Activated naive CD8-positive, alpha-beta T cell treated with anti-CD3 and anti-CD28 coated beads for 36 hours (primary cell): ENCODE measurements at regions not wholly inside any gene's neighbourhood (a gene's known extent, or its start where the extent isn't known, plus 50 kb on each side); places are given as distances from the start of the nearest gene placed in this dataset.

Experiments
- DNase-seq: peaks from one replicate; pipeline ENCODE4 v3.0.0; 2021
- H3K27ac Mint-ChIP-seq: one replicate; pipeline ENCODE4 v1.8.0; 2022; ENCODE audit warnings: mild to moderate bottlenecking, moderate library complexity, mixed read lengths
- H3K27me3 Mint-ChIP-seq: one replicate; pipeline ENCODE4 v1.8.0; 2022; ENCODE audit warnings: mild to moderate bottlenecking, mixed read lengths
- H3K36me3 Mint-ChIP-seq: one replicate; pipeline ENCODE4 v1.8.0; 2021; ENCODE audit warnings: mild to moderate bottlenecking, mixed read lengths
- H3K4me1 Mint-ChIP-seq: one replicate; pipeline ENCODE4 v1.8.0; 2021; ENCODE audit warnings: mixed read lengths
- H3K4me3 Mint-ChIP-seq: one replicate; pipeline ENCODE4 v1.8.0; 2022; ENCODE audit warnings: mild to moderate bottlenecking, moderate library complexity, mixed read lengths
- H3K9me3 Mint-ChIP-seq: one replicate; pipeline ENCODE4 v1.8.0; 2022; ENCODE audit warnings: mixed read lengths

GRCh38 chr16:26772503-26772902 is 294.2 kb upstream of the C16orf82 start:
- DNase-seq, result no peak
- no peak overlapping the region for H3K4me3 Mint-ChIP-seq
- H3K9me3 Mint-ChIP-seq, result peaks cover 3% of the 10 kb centered on the region
- H3K36me3 Mint-ChIP-seq, result no peaks in the 10 kb centered on the region
- H3K27me3 Mint-ChIP-seq, result peaks cover 58% of the 10 kb centered on the region
- no peak overlapping the region for H3K27ac Mint-ChIP-seq
- H3K4me1 Mint-ChIP-seq, result peaks cover 4% of the 10 kb centered on the region

DNA sequence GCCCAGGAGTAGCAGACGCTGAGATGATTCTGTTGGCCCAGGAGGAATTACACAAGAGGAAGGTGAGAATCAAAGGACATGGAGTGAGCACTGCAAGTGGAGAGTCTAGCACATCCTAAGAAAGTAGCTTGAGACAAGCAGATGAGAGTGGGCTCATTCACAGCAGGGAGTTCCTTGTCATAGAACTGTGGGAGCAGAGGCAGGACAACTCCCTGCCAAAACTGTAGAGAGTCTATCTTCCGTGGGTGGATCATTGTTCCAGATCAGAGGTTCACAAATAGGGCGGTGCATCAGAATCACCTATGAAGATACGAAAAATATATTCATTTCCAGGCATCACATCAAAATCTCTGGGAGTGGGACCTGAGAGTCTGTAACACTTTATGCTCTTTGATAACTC is 288.9 kb upstream of the C16orf82 start:
- peaks cover 51% of the 10 kb centered on the region for H3K27me3 Mint-ChIP-seq
- DNase-seq, result no peak
- no peaks in the 10 kb centered on the region for H3K36me3 Mint-ChIP-seq
- no peak overlapping the region for H3K4me3 Mint-ChIP-seq
- no peaks in the 10 kb centered on the region for H3K4me1 Mint-ChIP-seq
- H3K9me3 Mint-ChIP-seq, result peaks cover 3% of the 10 kb centered on the region
- H3K27ac Mint-ChIP-seq, result no peak overlapping the region

GRCh38 chr16:26787924-26788323 is 278.8 kb upstream of the C16orf82 start:
- Mint-ChIP-seq H3K36me3 (no peaks in the 10 kb centered on the region), H3K9me3 (no peaks in the 10 kb centered on the region), H3K27me3 (peaks cover 26% of the 10 kb centered on the region), H3K27ac (no peak overlapping the region), H3K4me3 (no peak overlapping the region), H3K4me1 (no peaks in the 10 kb centered on the region)
- no peak for DNase-seq

GRCh38 chr16:26791169-26791568 is 275.6 kb upstream of the C16orf82 start:
- H3K9me3 Mint-ChIP-seq, result no peaks in the 10 kb centered on the region
- no peaks in the 10 kb centered on the region for H3K4me1 Mint-ChIP-seq
- peaks cover 30% of the 10 kb centered on the region for H3K27me3 Mint-ChIP-seq
- no peaks in the 10 kb centered on the region for H3K36me3 Mint-ChIP-seq
- no peak for DNase-seq
- no peak overlapping the region for H3K4me3 Mint-ChIP-seq
- H3K27ac Mint-ChIP-seq, result no peak overlapping the region

GRCh38 chr16:26795184-26795583 is 271.5 kb upstream of the C16orf82 start:
- no peaks in the 10 kb centered on the region for H3K9me3 Mint-ChIP-seq
- H3K27ac Mint-ChIP-seq, result no peak overlapping the region
- H3K27me3 Mint-ChIP-seq, result peaks cover 30% of the 10 kb centered on the region
- no peak overlapping the region for H3K4me3 Mint-ChIP-seq
- DNase-seq, result peak; percentile 6
- H3K4me1 Mint-ChIP-seq, result no peaks in the 10 kb centered on the region
- H3K36me3 Mint-ChIP-seq, result no peaks in the 10 kb centered on the region

DNA sequence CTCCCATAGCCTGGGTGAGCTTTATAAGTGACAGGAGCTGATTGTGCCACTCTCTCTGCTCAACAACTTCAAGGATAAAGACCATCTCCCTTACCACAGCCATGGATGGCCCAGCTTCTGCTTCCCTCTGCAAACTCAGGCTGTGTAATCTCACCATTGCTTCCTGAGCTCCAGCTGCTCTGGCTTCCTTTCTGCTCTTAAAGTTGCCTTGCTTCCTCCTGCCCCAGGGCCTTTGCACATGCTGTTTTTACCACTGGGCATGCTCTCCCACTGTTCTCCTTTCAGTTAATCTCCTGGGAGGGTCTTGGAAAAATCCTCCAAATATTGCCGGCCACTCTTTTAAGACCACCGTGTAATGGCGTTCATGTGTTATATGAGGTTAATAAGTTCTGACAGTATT is 265.1 kb upstream of the C16orf82 start:
- H3K27ac Mint-ChIP-seq, result no peak overlapping the region
- DNase-seq, result no peak
- no peaks in the 10 kb centered on the region for H3K4me1 Mint-ChIP-seq
- H3K27me3 Mint-ChIP-seq, result peaks cover 32% of the 10 kb centered on the region
- H3K36me3 Mint-ChIP-seq, result no peaks in the 10 kb centered on the region
- H3K9me3 Mint-ChIP-seq, result no peaks in the 10 kb centered on the region
- H3K4me3 Mint-ChIP-seq, result no peak overlapping the region

DNA sequence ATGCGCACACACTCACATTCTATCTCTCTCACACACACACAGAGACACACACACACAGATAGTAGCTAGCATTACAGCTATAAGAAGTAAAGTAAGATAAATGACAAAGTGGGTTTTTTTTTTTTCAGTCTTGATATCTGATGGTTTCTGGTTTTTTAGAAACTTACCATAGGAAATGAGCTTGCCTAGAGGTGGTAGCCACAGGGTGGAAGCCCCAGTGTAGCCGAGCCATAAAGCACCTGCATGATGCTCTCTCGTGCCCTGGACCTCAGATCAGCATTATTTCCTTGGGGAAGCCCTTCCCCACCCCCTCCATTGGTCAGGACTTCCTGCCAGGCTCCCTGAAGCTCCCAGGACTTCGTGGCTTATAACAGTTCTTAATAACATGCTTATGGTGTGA is 264.3 kb upstream of the C16orf82 start:
- no peaks in the 10 kb centered on the region for H3K4me1 Mint-ChIP-seq
- no peak overlapping the region for H3K27ac Mint-ChIP-seq
- peaks cover 32% of the 10 kb centered on the region for H3K27me3 Mint-ChIP-seq
- no peaks in the 10 kb centered on the region for H3K36me3 Mint-ChIP-seq
- H3K9me3 Mint-ChIP-seq, result no peaks in the 10 kb centered on the region
- no peak for DNase-seq
- no peak overlapping the region for H3K4me3 Mint-ChIP-seq

- Mint-ChIP-seq H3K27me3 (peaks cover 33% of the 10 kb centered on the region), H3K4me3 (no peak overlapping the region), H3K4me1 (no peaks in the 10 kb centered on the region), H3K9me3 (no peaks in the 10 kb centered on the region), H3K36me3 (no peaks in the 10 kb centered on the region), H3K27ac (no peak overlapping the region)
- no peak for DNase-seq
These were observed 263.8 kb upstream of the C16orf82 start for GRCh38 chr16:26802965-26803364.

GRCh38 chr16:26806657-26807056 is 260.1 kb upstream of the C16orf82 start:
- Mint-ChIP-seq H3K4me1 (no peaks in the 10 kb centered on the region), H3K27me3 (peaks cover 27% of the 10 kb centered on the region), H3K27ac (no peak overlapping the region), H3K4me3 (no peak overlapping the region), H3K9me3 (no peaks in the 10 kb centered on the region), H3K36me3 (no peaks in the 10 kb centered on the region)
- DNase-seq, result no peak

- no peak for DNase-seq
- Mint-ChIP-seq H3K27me3 (peaks cover 13% of the 10 kb centered on the region), H3K36me3 (no peaks in the 10 kb centered on the region), H3K4me3 (no peak overlapping the region), H3K27ac (no peak overlapping the region), H3K9me3 (no peaks in the 10 kb centered on the region), H3K4me1 (no peaks in the 10 kb centered on the region)
These were observed 257.3 kb upstream of the C16orf82 start for GRCh38 chr16:26809461-26809860.

DNA sequence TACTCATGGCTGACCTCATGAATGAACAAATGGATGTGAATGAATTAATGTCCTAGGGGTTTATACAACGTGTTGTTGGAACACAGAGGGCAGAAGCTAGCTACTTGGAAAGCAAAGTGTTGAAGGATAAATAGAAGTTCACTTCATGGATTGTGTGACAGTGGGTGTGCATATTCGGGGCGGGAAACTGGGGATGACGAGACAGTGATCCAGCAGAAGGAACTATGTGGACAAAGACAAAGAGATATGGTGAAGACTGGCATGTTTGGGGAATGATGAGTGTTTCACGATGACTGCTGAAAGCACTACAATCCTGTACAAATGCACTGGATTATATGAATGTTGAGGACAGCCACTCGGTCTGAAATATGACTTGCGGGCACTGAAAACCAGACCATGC is 250.5 kb upstream of the C16orf82 start:
- Mint-ChIP-seq H3K36me3 (no peaks in the 10 kb centered on the region), H3K27me3 (peaks cover 16% of the 10 kb centered on the region), H3K27ac (no peak overlapping the region), H3K4me1 (no peaks in the 10 kb centered on the region), H3K9me3 (no peaks in the 10 kb centered on the region), H3K4me3 (no peak overlapping the region)
- no peak for DNase-seq

GRCh38 chr16:26816885-26817571 is 249.7 kb upstream of the C16orf82 start:
- Mint-ChIP-seq H3K4me1 (no peaks in the 10 kb centered on the region), H3K27me3 (peaks cover 16% of the 10 kb centered on the region), H3K4me3 (no peak overlapping the region), H3K36me3 (no peaks in the 10 kb centered on the region), H3K9me3 (no peaks in the 10 kb centered on the region), H3K27ac (no peak overlapping the region)
- no peak for DNase-seq

DNA sequence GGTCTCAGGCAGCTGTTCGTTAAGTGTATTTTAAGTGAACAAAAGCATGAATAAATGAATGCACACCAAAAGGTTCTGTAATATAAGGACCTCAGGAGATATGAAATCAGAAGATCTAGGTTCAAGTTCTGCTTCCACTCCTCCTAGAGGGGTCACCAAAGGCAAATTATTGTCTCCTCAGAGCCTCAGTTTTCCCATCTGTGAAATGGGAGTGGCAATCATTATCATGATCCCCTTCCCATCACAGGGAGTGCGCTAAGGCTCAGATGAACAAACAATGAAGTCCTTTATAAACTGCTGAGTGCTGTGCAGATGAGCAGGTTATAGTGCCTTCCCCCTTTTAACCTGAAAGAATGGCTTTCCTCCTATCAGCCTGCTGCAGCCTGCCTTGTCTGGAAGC is 248.3 kb upstream of the C16orf82 start:
- no peaks in the 10 kb centered on the region for H3K9me3 Mint-ChIP-seq
- no peak overlapping the region for H3K27ac Mint-ChIP-seq
- H3K4me3 Mint-ChIP-seq, result no peak overlapping the region
- H3K27me3 Mint-ChIP-seq, result peaks cover 16% of the 10 kb centered on the region
- no peak for DNase-seq
- H3K36me3 Mint-ChIP-seq, result no peaks in the 10 kb centered on the region
- H3K4me1 Mint-ChIP-seq, result no peaks in the 10 kb centered on the region

GRCh38 chr16:26824469-26824868 is 242.3 kb upstream of the C16orf82 start:
- peaks cover 25% of the 10 kb centered on the region for H3K27me3 Mint-ChIP-seq
- H3K9me3 Mint-ChIP-seq, result no peaks in the 10 kb centered on the region
- no peak overlapping the region for H3K4me3 Mint-ChIP-seq
- no peak overlapping the region for H3K27ac Mint-ChIP-seq
- no peaks in the 10 kb centered on the region for H3K36me3 Mint-ChIP-seq
- H3K4me1 Mint-ChIP-seq, result no peaks in the 10 kb centered on the region
- DNase-seq, result no peak

DNA sequence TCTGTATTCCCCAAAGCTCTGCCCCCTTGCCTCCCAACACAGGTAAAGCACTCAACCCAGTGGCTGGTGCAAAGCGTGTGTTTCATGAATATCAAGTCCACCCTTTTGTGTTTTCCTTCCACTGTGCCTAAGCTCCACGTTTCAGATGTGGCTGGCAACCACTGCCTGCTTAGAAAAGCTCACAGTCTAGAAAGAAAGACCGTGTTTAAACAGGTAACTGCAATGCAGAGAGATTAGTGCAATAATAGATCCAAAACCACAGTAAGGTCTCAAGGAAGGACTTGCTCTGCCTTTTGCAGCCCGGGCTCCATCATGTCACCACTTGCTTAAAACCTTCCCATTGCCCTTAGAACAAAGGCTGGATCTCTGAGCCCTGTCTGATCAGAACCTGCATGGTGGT is 240.2 kb upstream of the C16orf82 start:
- Mint-ChIP-seq H3K27ac (no peak overlapping the region), H3K36me3 (no peaks in the 10 kb centered on the region), H3K9me3 (no peaks in the 10 kb centered on the region), H3K4me3 (no peak overlapping the region), H3K27me3 (peaks cover 34% of the 10 kb centered on the region), H3K4me1 (no peaks in the 10 kb centered on the region)
- DNase-seq, result no peak

- H3K27ac Mint-ChIP-seq, result no peak overlapping the region
- no peaks in the 10 kb centered on the region for H3K36me3 Mint-ChIP-seq
- peaks cover 2% of the 10 kb centered on the region for H3K9me3 Mint-ChIP-seq
- H3K4me1 Mint-ChIP-seq, result no peaks in the 10 kb centered on the region
- no peak overlapping the region for H3K4me3 Mint-ChIP-seq
- DNase-seq, result no peak
- H3K27me3 Mint-ChIP-seq, result peaks cover 34% of the 10 kb centered on the region
These were observed 239.3 kb upstream of the C16orf82 start for GRCh38 chr16:26827386-26827785.
